IMR-90 (cell line): ENCODE measurements at regions not wholly inside any gene's neighbourhood (a gene's known extent, or its start where the extent isn't known, plus 50 kb on each side); places are given as distances from the start of the nearest gene placed in this dataset.

ENCODE experiments used
- ATAC-seq: fragments of 200-7000 bp; cut with Tn5 transposase; 2 replicates; pipeline ENCODE4 v1.9.1; 2020; ENCODE audit warnings: low read depth, mild to moderate bottlenecking, moderate library complexity
- BruUV-seq: library from RNA; stranded (reverse); fragments of 400-500 nt; replicated peaks from 2 replicates; lab custom pipeline; 2021; lab: Mats Ljungman, UMichigan
- CTCF ChIA-PET: fragments of 300-600 bp; formaldehyde crosslinking; extraction: SDS; loops from one replicate; lab custom pipeline; 2021; ENCODE audit warnings: antibody characterized with exemption; lab: Yijun Ruan, JAX
- POLR2A ChIA-PET: fragments of 300-600 bp; sonication (Branson Sonifier 250); formaldehyde crosslinking; loops from one replicate; lab custom pipeline; 2022; ENCODE audit warnings: antibody characterized with exemption; ENCODE audit not compliant: unreplicated experiment; lab: Charles Lee
- DNase-seq: peaks from one replicate; pipeline ENCODE4 v3.0.0; 2013
- H2AFZ ChIP-seq: replicated peaks from 2 replicates; pipeline ENCODE3; 2013; ENCODE audit warnings: low read length, mild to moderate bottlenecking; ENCODE audit not compliant: poor library complexity
- H2AK5ac ChIP-seq: 2 replicates; pipeline ENCODE4 v1.6.1; 2013; ENCODE audit warnings: low read depth, low read length, inconsistent platforms
- H2AK9ac ChIP-seq: replicated peaks from 2 replicates; pipeline ENCODE3; 2013; ENCODE audit warnings: mild to moderate bottlenecking, low read depth, low read length, moderate library complexity; ENCODE audit not compliant: poor library complexity
- H2BK120ac ChIP-seq: 2 replicates; pipeline ENCODE4 v1.6.1; 2013; ENCODE audit warnings: low read depth, low read length, inconsistent platforms
- H2BK15ac ChIP-seq: 3 replicates; pipeline ENCODE4 v1.6.1; 2013; ENCODE audit warnings: low read depth, low read length, inconsistent platforms
- H2BK20ac ChIP-seq: 2 replicates; pipeline ENCODE4 v1.6.1; 2013; ENCODE audit warnings: low read depth, mild to moderate bottlenecking, inconsistent platforms, low read length, moderate library complexity
- H2BK5ac ChIP-seq: 2 replicates; pipeline ENCODE4 v1.6.1; 2013; ENCODE audit warnings: mild to moderate bottlenecking, low read depth, low read length, inconsistent platforms; ENCODE audit not compliant: poor library complexity, severe bottlenecking
- H3K14ac ChIP-seq: replicated peaks from 2 replicates; pipeline ENCODE4 v1.6.1; 2013; ENCODE audit warnings: low read depth, low read length, inconsistent platforms
- H3K18ac ChIP-seq: 2 replicates; pipeline ENCODE4 v1.6.1; 2013; ENCODE audit warnings: low read depth, low read length, control low read depth
- H3K23ac ChIP-seq: 2 replicates; pipeline ENCODE4 v1.6.1; 2013; ENCODE audit warnings: low read depth, low read length, inconsistent platforms
- H3K27ac ChIP-seq: 2 replicates; pipeline ENCODE4 v1.5.1; 2013; ENCODE audit warnings: mild to moderate bottlenecking, control low read depth, low read length; ENCODE audit not compliant: insufficient read depth
- H3K27me3 ChIP-seq: 2 replicates; pipeline ENCODE4 v1.6.1; 2013; ENCODE audit warnings: low read length; ENCODE audit not compliant: control insufficient read depth, insufficient read depth
- H3K36me3 ChIP-seq: 2 replicates; pipeline ENCODE4 v1.6.1; 2013; ENCODE audit warnings: low read length, mixed read lengths; ENCODE audit not compliant: control insufficient read depth, insufficient read depth
- H3K4ac ChIP-seq: 2 replicates; pipeline ENCODE4 v1.6.1; 2013; ENCODE audit warnings: low read depth, low read length, inconsistent platforms
- H3K4me1 ChIP-seq: 2 replicates; pipeline ENCODE4 v1.6.1; 2013; ENCODE audit warnings: low read length, mixed read lengths; ENCODE audit not compliant: control insufficient read depth, insufficient read depth
- H3K4me2 ChIP-seq: 2 replicates; pipeline ENCODE4 v1.6.1; 2013; ENCODE audit warnings: low read depth, mild to moderate bottlenecking, control low read depth, low read length, moderate library complexity
- H3K4me3 ChIP-seq: 2 replicates; pipeline ENCODE4 v1.5.1; 2013; ENCODE audit warnings: low read depth, mild to moderate bottlenecking, control low read depth, low read length, moderate library complexity; ENCODE audit not compliant: insufficient read depth
- H3K56ac ChIP-seq: 2 replicates; pipeline ENCODE4 v1.6.1; 2013; ENCODE audit warnings: low read length, inconsistent platforms; ENCODE audit not compliant: insufficient read depth; ENCODE audit errors: extremely low read depth
- H3K79me1 ChIP-seq, 2 experiments: 2 replicates each; pipeline ENCODE4 v1.6.1; 2013; ENCODE audit warnings: low read length in 2 of 2, inconsistent platforms in 1 of 2, low read depth in 1 of 2
- H3K9ac ChIP-seq: 2 replicates; pipeline ENCODE4 v1.6.1; 2013; ENCODE audit warnings: low read depth, low read length, control low read depth
- H3K9me1 ChIP-seq: 2 replicates; pipeline ENCODE4 v1.6.1; 2013; ENCODE audit warnings: low read length, inconsistent platforms; ENCODE audit not compliant: insufficient read depth
- H3K9me3 ChIP-seq: 2 replicates; pipeline ENCODE4 v1.6.1; 2013; ENCODE audit warnings: low read length; ENCODE audit not compliant: control insufficient read depth, insufficient read depth
- H4K20me1 ChIP-seq: 2 replicates; pipeline ENCODE4 v1.6.1; 2013; ENCODE audit warnings: low read length, inconsistent platforms; ENCODE audit not compliant: insufficient read depth
- H4K5ac ChIP-seq: 2 replicates; pipeline ENCODE4 v1.6.1; 2013; ENCODE audit warnings: mild to moderate bottlenecking, low read depth, low read length, control low read depth
- H4K8ac ChIP-seq, 2 experiments: 2 replicates each; pipeline ENCODE4 v1.6.1; 2013; ENCODE audit warnings: low read depth in 2 of 2, low read length in 2 of 2, control low read depth in 1 of 2, inconsistent platforms in 1 of 2
- H4K91ac ChIP-seq: 2 replicates; pipeline ENCODE4 v1.6.1; 2013; ENCODE audit warnings: low read depth, low read length, inconsistent platforms; ENCODE audit not compliant: insufficient read depth
- BHLHE40 ChIP-seq: fragments of 150-350 bp; IDR thresholded peaks from 2 replicates; pipeline ENCODE4 v1.6.1; 2016; ENCODE audit warnings: mild to moderate bottlenecking, low read depth, low read length
- CHD1 ChIP-seq: IDR thresholded peaks from 2 replicates; pipeline ENCODE4 v1.6.1; 2012; ENCODE audit warnings: low read depth, low read length, improper control_type of control experiment
- CTCF ChIP-seq: conservative IDR thresholded peaks from 2 replicates; pipeline ENCODE4 v1.5.1; 2012; ENCODE audit warnings: mild to moderate bottlenecking, low read depth, low read length, improper control_type of control experiment
- ELK1 ChIP-seq: fragments of 150-350 bp; IDR thresholded peaks from 2 replicates; pipeline ENCODE4 v1.6.1; 2016; ENCODE audit warnings: low read depth, mild to moderate bottlenecking, low read length, moderate library complexity, borderline replicate concordance
- FOS ChIP-seq: fragments of 150-350 bp; IDR thresholded peaks from 2 replicates; pipeline ENCODE4 v1.6.1; 2016; ENCODE audit warnings: low read depth, low read length
- MAFK ChIP-seq: IDR thresholded peaks from 2 replicates; pipeline ENCODE4 v1.6.1; 2012; ENCODE audit warnings: low read depth, low read length, improper control_type of control experiment
- MAZ ChIP-seq: IDR thresholded peaks from 2 replicates; pipeline ENCODE4 v1.6.1; 2012; ENCODE audit warnings: low read depth, mild to moderate bottlenecking, low read length, improper control_type of control experiment, moderate library complexity, borderline replicate concordance
- MXI1 ChIP-seq: IDR thresholded peaks from 2 replicates; pipeline ENCODE4 v1.6.1; 2012; ENCODE audit warnings: low read depth, mild to moderate bottlenecking, low read length, moderate library complexity, borderline replicate concordance
- NFE2L2 ChIP-seq: fragments of 150-350 bp; IDR thresholded peaks from 2 replicates; pipeline ENCODE4 v1.6.1; 2016; ENCODE audit warnings: low read depth, mild to moderate bottlenecking, low read length
- RAD21 ChIP-seq: IDR thresholded peaks from 2 replicates; pipeline ENCODE4 v1.6.1; 2012; ENCODE audit warnings: low read length, improper control_type of control experiment
- RCOR1 ChIP-seq: IDR thresholded peaks from 2 replicates; pipeline ENCODE4 v1.6.1; 2012; ENCODE audit warnings: mild to moderate bottlenecking, low read length, improper control_type of control experiment; ENCODE audit not compliant: insufficient replicate concordance
- RFX5 ChIP-seq: IDR thresholded peaks from 2 replicates; pipeline ENCODE4 v1.8.0; 2012; ENCODE audit warnings: low read depth, mild to moderate bottlenecking, low read length, moderate library complexity
- SMC3 ChIP-seq: fragments of 150-350 bp; IDR thresholded peaks from 2 replicates; pipeline ENCODE4 v1.6.1; 2016; ENCODE audit warnings: low read depth, mild to moderate bottlenecking, antibody characterized with exemption, low read length, moderate library complexity
- USF2 ChIP-seq: fragments of 150-350 bp; IDR thresholded peaks from 2 replicates; pipeline ENCODE4 v1.6.1; 2017; ENCODE audit warnings: mild to moderate bottlenecking, antibody characterized with exemption, low read length, low read depth
- dilution Hi-C: fragments of 300-500 bp; cut with HindIII; formaldehyde crosslinking; loops from one replicate; pipeline ENCODE4 v1.14.3; 2018; ENCODE audit warnings: low sequenced_read_pairs; ENCODE audit not compliant: unreplicated experiment
- in situ Hi-C: fragments of 300-500 bp; cut with MboI; formaldehyde crosslinking; loops from 3 replicates; pipeline ENCODE4 v1.14.3; 2019; ENCODE audit warnings: low sequenced_read_pairs, inconsistent platforms, mixed read lengths
- intact Hi-C: fragments of 100-400 bp; cut with micrococcal nuclease; formaldehyde crosslinking; loops from 2 replicates; pipeline ENCODE4 v1.10.0; 2022

GRCh38 chr9:115867326-115867725 is 286.3 kb upstream of the PAPPA start:
- no peaks in the 10 kb centered on the region for H3K4me1 ChIP-seq
- no peak overlapping the region for H2BK15ac ChIP-seq
- DNase-seq (no peak), ATAC-seq (no peak)
- BruUV-seq = no TSS peak
- no peaks in the 10 kb centered on the region for H3K9me3 ChIP-seq
- ChIA-PET CTCF (no interaction called here), POLR2A (no interaction called here)
- no peaks in the 10 kb centered on the region for H4K20me1 ChIP-seq
- H4K5ac ChIP-seq = no peak overlapping the region
- H3K4me2 ChIP-seq = no peak overlapping the region
- H3K27me3 ChIP-seq = no peaks in the 10 kb centered on the region
- H4K8ac ChIP-seq = no peak overlapping the region
- H3K56ac ChIP-seq = no peak overlapping the region
- H2AK5ac ChIP-seq = no peak overlapping the region
- no peak overlapping the region for H3K27ac ChIP-seq
- no peak overlapping the region for H3K23ac ChIP-seq
- no peak overlapping the region for H4K91ac ChIP-seq
- H3K79me1 ChIP-seq = no peaks in the 10 kb centered on the region
- intact Hi-C loops = no loop called here
- no peak overlapping the region for H3K14ac ChIP-seq
- H2BK120ac ChIP-seq = no peak overlapping the region
- no peak overlapping the region for H3K9ac ChIP-seq
- H3K4ac ChIP-seq = no peak overlapping the region
- no peak overlapping the region for H3K18ac ChIP-seq
- H3K36me3 ChIP-seq = no peaks in the 10 kb centered on the region
- no peak overlapping the region for H2AFZ ChIP-seq
- H2AK9ac ChIP-seq = no peak overlapping the region
- in situ Hi-C loops = no loop called here
- TF ChIP-seq MAZ = no peak
- TF ChIP-seq MXI1 = no peak
- no peak for TF ChIP-seq RFX5
- TF ChIP-seq FOS = no peak
- TF ChIP-seq CHD1 = no peak
- TF ChIP-seq BHLHE40 = no peak
- TF ChIP-seq SMC3 = no peak
- TF ChIP-seq CTCF = no peak
- TF ChIP-seq USF2 = no peak
- no peak for TF ChIP-seq NFE2L2
- TF ChIP-seq MAFK = no peak
- no peak for TF ChIP-seq ELK1
- no peak for TF ChIP-seq RAD21
- no peak for TF ChIP-seq RCOR1
- H2BK5ac ChIP-seq = no peak overlapping the region
- no peak overlapping the region for H2BK20ac ChIP-seq
- H3K9me1 ChIP-seq = no peaks in the 10 kb centered on the region; the same call in 1 of the 2 replicates
- H3K4me3 ChIP-seq = no peak overlapping the region
- dilution Hi-C loops = no loop called here
